C4-2B (cell line): ENCODE measurements at regions not wholly inside any gene's neighbourhood (a gene's known extent, or its start where the extent isn't known, plus 50 kb on each side); places are given as distances from the start of the nearest gene placed in this dataset.

Experiments
- H3K27ac ChIP-seq: fragments of 450-650 bp; 2 replicates; pipeline ENCODE4 v1.5.1; 2017
- CTCF ChIP-seq: fragments of 450-650 bp; conservative IDR thresholded peaks from 2 replicates; pipeline ENCODE4 v1.5.1; 2017; ENCODE audit warnings: mild to moderate bottlenecking
- ZFX ChIP-seq: fragments of 450-650 bp; IDR thresholded peaks from 2 replicates; pipeline ENCODE4 v1.6.1; 2017

- no peak for TF ChIP-seq CTCF
- no peak for TF ChIP-seq ZFX
- no peak overlapping the region for H3K27ac ChIP-seq
These were observed 322.3 kb downstream of the MYCN start for GRCh38 chr2:16262526-16263178.

DNA sequence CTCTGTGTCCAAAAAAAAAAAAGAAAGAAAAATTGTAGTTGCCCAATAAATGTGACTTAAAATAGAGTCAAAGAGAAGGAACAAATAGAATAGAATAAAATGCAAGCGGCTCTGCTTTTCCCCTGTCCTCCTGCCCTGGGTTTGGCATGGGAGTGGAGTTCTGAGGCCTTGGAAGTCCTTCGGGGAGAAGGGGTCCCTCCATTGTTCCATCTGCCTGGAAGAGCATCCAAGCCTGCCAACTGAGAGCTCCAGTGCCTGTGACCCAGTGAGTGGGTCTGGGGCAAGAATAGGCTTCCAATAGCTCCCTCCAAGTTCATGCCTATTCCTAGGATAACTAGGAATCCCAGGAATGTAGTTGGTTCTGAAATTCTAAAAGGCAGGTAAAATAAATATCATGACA lies 321.4 kb downstream of the MYCN start:
- H3K27ac ChIP-seq: no peak overlapping the region
- TF ChIP-seq CTCF (no peak), ZFX (no peak)

DNA sequence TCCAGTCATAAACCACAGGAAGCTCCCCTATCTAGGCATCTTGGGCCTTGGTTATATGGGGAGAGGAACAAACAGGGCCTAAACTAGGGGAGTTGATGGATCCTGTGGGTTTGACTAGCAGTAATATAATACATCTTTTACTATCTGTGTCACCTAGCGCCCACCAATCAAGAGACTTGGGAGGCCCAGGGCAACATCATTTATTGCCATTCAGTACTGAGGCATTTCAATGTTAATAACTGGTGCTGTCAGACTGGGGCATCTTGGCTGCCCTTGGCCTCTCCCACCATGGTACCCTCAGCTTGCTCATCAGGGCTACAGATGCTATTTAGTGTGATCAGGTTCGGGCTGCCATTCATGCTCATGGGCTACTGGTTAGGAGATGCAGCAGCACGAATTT lies 320.7 kb downstream of the MYCN start:
- H3K27ac ChIP-seq: no peak overlapping the region
- TF ChIP-seq CTCF: no peak
- no peak for TF ChIP-seq ZFX

- H3K27ac ChIP-seq: no peak overlapping the region
These were observed 319.9 kb downstream of the MYCN start for GRCh38 chr2:16260041-16260830.

DNA sequence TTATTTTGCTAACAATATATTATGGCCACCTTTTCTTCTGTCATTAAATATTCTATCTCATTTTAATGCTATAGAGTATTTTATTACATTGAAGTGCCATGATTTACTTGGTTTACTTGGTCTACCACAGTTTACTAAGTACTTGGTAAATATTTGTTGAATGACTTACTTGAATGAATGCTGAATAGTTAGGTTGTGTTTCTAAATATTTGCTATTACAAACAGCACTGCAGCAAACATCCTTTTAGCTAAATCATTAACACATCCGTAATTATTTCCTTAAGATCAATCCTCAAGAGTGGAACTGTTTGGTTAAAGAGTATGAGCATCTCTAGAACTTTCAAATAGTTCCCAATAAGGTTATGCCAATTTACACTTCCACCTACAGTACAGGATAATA lies 318.7 kb downstream of the MYCN start:
- TF ChIP-seq CTCF (no peak), ZFX (no peak)
- no peak overlapping the region for H3K27ac ChIP-seq

More at GRCh38 chr2:16260041-16260830, 319.9 kb downstream of the MYCN start:
- TF ChIP-seq ZFX (no peak), CTCF (no peak)

GRCh38 chr2:16258350-16258749 lies 318.0 kb downstream of the MYCN start:
- H3K27ac ChIP-seq: no peak overlapping the region
- TF ChIP-seq ZFX (no peak), CTCF (no peak)

DNA sequence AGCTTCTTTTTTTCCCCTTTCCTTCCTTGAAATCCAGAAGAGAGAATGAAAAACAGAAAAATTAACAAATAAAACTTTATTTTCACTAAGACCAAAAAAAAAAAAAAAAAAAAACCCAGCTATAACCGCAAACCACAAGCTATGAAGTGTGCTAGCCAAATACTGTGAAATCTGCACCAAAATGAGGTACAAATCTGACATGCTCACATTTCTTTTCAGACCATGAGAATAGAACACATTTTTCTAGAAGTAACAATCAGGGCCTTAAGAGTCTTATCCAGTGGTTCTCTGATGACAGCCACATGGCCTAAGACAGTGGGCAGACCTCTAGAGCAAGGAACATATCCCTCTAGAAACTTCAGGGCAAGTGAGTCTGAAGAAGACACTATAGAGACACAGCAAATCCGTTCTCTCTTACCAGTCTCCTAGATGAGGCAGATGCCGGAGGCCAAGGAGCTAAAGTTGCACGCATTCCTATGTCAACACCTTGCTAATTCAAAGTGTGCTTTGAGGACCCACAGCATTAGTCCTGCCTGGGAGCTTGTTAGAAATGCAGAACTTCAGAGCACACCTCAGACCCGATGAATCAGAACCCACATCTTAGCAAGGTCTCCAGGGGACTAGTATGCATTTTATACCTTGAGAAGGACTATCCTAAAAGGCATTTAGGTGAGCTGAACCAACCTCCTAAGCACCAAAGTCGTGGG lies 317.1 kb downstream of the MYCN start:
- no peak for TF ChIP-seq ZFX
- no peak overlapping the region for H3K27ac ChIP-seq
